Skeletal muscle cell (primary cell): ENCODE measurements at regions not wholly inside any gene's neighbourhood (a gene's known extent, or its start where the extent isn't known, plus 50 kb on each side); places are given as distances from the start of the nearest gene placed in this dataset.

Experiments used
- DNase-seq: peaks from one replicate; pipeline ENCODE4 v3.0.0-alpha.2; 2010; ENCODE audit warnings: low read depth
- H3K4me3 ChIP-seq: 2 replicates; pipeline ENCODE4 v1.5.1; 2011; ENCODE audit warnings: low read depth, mild to moderate bottlenecking, control low read depth, low read length, moderate library complexity

DNA sequence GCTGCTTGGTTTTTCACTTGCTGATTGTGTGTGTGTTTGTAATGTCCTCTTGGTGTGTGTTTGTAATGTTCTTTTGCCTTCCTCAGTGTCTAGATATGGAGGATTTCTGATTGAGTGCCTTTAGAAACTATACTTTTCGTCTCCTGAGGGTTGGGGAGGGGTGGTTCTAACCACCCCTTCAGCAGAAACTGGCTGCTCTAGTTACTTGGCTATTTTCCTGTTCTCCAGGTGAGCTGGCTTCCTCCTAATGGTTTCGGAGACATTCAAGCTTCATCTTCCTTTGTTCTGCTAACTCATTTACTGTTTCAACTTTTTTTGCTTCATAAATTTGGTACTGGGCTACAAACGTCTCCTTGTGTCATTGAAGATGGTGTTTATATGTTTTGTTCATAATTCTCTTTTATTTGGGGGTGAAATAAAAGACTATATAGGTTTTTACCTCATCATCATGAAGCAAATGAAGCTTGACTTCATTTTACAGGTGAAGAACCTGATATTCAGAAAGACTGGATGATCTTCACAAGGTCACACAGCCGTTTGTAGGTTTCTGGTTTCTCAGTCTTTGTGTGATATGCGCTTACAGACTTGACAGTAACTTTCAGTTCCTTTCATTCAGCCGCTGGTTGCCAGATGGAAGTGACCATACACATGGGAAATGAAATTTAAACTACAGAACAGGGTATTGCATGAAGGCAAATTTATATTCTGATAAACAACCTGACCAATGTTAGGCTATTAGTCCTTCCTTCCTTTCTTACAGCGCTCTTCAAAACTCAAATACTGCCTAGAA is 238.5 kb downstream of the GALR1 start:
- no peak for DNase-seq
- H3K4me3 ChIP-seq: no peak overlapping the region

DNA sequence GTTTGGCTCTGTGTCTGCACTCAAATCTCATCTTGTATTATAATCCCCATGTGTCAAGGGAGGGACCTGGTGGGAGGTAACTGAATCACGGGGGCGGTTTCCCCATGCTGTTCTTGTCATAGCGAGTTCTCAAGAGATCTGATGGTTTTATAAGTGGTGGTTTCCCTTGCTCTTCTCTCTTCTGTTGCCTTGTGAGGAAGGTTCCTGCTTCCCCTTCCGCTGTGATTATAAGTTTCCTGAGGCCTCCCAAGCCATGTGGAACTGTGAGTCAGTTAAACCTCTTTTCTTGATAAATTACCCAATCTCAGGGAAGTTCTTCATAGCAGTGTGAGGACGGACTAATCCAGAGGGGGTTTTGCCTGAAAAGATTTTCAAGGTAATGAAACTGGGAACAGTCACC is 245.4 kb downstream of the GALR1 start:
- no peak overlapping the region for H3K4me3 ChIP-seq
- DNase-seq: no peak

DNA sequence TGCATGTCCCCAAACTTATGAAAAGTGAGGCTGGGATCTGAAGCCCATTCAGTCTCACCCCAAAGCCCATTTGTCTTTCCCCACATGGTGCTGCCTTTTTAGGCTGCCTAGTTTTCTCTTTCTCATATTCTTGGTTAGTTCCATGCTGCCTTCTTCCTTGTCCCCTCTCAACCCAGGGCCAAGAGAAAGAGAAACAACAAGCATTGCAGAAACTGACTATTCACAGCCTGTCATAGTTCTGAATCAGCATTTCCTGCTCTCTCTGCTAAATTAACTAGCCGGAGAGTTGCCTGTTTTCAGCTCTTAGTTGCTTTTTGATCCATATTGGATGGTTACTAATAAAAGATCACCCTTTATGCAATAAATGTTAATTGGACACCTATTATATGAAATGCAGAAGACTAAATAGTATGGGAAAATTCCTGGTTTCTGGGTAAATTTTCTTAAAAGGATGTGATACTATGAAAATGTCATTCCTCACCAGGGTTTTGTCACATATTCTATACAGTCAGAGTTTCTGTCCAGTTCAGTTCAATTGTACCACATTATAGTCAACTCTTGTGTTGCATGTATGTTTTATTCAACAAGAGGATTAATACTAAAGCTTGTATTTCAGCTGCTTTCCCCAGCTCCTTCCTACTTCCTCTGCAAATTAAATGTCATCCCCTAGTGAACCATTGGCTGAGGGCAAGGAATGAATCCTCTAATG is 246.5 kb downstream of the GALR1 start:
- H3K4me3 ChIP-seq: no peak overlapping the region
- no peak for DNase-seq

DNA sequence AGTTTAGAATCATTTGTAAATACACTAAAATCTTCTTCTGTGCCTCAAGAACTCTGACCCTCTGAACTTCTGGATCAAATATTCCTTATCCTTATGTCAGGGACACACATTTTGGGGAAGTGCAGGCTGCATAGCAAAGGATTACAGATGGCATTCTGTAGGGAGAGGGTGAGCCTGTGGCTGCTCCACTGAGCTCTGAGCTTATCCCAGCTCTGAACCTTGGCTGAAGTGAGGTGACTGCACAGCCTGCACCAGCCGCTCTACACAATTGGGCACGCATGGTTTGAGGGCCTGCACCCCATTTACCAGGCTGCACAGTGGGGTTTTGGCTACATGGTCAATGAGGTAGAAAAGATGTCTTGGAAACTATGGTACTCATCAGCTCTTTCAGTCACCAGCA is 251.6 kb downstream of the GALR1 start:
- DNase-seq: no peak

DNA sequence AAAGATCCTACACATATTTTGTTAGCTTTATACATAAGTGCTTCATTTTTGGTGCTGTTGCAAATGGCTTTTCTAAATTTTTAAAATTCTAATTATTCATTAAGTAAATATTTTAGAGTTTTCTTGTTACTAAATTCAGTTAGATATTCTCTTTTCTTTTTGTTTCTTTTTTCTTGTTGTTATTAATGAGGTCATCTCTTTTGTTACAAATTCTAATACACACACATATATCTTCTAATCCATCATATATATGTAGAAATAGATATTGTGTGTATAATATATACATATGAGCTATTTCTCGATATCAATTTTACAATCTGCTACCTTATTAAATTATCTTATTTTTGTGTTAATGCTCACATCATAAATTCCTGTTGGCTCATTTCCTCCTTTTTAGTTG is 255.9 kb downstream of the GALR1 start:
- no peak overlapping the region for H3K4me3 ChIP-seq
- no peak for DNase-seq

More for the DNA sequence above, 251.6 kb downstream of the GALR1 start:
- H3K4me3 ChIP-seq: no peak overlapping the region

DNA sequence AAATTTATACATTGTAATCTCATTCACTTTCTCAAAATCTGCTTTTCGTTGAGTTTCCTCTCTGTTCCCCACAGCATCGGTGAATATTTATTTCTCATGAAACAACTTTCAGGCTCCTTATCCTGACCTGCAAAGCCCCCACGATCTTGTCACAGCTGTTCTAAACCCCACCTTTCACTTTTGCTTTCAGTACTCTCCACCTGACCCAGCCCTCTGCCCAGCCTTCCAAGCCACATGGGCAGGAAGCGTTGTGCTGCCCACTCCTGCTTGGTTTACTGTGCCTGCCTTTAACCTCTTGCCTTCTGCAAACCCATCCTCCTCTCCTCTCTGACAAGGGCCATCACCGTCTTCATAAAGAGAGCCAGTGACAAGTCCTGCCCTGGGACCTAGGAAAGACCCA is 262.5 kb downstream of the GALR1 start:
- no peak for DNase-seq
- H3K4me3 ChIP-seq: no peak overlapping the region

DNA sequence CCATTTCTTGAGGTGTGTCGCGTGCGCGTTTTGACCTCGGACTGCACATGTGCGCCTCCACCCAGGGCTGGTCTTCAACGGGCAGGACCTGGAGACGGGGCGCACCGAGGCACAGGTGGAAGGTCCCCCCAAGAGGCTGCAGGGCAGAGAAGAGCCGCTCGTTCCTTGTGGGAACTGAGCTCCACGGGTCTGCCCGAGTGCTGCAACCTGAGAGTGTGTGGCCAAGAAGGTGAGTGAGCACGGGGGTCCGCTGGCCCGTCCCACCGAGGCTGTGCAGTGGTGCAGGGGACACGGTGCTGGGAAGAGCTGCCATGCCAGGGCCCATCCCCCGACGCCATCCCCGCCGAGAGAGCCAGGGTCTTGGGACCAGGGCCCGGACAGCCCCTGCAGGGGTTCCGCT is 268.3 kb downstream of the GALR1 start:
- H3K4me3 ChIP-seq: no peak overlapping the region
- no peak for DNase-seq

DNA sequence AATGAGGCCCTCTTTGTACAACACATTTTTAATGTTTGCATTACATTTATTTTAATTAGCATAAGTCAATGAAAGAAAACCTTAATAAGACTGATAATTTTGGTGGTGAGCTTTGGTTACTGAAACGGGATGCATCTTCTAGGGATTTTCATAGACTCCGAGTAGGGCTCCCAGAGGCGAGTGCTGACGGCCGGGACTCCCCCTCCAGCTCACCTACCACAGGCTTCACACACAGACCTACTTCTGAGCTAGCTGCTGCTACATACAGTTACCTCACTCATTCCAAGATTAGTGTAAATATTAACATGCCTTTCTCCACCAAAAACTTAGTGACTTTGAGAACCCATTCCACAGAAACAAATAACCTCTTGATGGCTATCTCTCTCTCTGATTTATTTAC is 271.1 kb downstream of the GALR1 start:
- no peak overlapping the region for H3K4me3 ChIP-seq
- DNase-seq: no peak

DNA sequence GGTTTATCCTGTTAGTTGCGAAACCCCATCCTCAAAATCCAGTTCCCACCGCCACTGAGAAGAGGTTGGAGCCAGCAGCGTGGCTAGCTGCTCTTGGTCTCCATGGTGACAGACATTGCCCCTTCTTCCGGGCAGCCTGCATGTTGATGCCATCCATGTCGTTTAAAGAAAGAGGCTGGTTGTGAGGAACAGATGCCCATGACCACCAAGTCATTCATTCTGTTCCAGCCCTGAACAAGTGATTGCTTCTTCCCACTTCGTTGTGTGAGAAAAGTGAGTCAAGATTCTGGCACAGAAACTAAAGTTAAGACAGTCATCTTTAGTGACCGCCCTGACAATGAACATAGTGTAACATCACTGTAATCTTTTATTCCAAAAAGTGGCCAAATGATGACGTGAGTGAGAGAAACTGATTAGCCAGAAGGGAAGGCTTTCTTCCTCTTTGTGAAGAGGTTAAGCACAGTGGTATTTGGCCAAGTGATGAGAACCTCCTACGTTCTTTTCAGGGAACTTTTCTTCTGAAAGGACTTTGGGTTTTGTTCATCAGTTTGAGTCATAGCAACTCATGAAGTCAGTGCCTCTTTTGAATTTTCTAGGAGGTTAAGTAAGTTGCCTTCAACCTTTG is 272.5 kb downstream of the GALR1 start:
- no peak for DNase-seq
- no peak overlapping the region for H3K4me3 ChIP-seq

DNA sequence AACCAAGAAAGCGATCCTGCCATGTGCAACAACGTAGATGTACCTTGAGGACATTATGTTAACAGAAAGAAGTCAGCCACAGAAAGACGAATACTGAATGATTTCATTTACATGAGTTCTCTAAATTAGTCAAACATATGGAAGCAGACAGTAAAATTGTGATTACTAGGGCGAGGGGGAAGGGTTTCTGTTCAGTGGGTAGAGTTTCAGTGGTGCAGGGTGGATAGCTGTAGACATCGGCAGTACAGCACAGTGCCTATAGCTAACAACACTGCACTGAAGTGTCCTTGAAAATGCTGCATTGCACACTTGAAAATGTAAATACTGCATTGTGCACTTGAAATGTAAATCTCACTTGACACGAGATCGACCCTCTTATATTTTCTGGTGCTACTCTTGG is 275.3 kb downstream of the GALR1 start:
- H3K4me3 ChIP-seq: no peak overlapping the region
- DNase-seq: no peak

DNA sequence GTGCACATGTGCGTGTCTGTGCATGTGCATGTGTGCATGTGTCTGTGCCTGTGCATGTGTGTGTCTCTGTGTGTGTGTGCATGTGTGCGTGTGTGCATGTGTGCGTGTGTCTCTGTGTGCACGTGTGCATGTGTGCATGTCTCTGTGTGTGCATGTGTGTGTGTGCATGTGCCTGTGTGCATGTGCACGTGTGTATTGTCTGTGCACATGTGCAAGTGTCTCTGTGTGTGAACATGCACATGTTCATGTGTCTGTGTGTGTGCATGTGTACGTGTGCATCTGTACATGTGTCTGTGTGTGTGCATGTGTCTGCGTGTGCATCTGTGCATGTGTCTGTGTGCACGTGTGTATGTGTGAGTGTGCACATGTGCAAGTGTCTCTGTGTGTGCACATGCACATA is 277.3 kb downstream of the GALR1 start:
- DNase-seq: no peak
- no peak overlapping the region for H3K4me3 ChIP-seq

DNA sequence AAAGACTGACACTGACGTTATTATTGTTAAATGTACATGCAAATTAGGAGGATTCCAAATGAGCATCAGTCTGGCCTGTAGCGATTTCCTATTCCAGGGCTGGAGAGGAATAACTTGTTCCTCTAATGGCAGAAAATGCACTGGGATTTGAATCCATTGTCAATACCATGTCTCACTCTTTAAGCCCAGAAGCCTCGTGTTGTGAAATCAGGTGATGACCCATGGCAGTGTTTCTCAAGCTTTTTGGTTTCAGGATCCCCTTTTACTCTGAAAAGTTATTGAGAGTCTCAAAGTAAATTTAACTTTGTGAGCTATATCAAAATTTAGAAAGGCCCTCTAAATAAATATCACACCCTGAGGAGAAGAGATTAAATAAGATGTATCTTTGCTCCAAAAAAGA is 279.2 kb downstream of the GALR1 start:
- no peak for DNase-seq
- H3K4me3 ChIP-seq: no peak overlapping the region

DNA sequence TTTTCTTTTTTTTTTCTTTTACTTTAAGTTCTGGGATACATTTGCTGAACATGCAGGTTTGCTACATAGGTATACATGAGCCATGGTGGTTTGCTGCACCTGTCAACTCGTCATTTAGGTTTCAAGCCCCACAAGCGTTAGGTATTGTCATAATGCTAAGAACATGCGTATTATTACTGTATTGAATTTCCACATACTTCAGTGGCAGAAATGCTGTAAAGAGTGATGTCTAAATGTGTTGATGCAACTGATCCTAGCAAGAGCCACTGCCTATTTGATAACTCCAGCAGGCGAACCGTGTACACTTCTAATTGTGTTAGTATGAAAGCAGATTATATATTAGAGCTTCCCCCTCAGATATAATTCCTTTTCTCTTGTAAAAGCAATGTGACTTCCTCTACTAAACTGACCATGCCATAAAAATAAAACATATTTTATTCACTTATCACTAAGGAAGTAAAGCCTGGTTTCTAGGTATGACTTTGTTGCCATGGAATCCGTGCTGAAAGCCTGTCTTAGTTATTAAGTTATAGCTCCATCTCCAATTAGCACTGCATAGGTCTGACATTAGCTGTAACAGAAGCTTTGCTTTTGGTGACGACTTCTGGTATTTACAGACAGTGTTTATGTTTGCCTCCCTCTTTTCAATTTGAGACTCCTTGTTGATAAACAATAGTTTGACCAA is 280.0 kb downstream of the GALR1 start:
- no peak for DNase-seq
- H3K4me3 ChIP-seq: no peak overlapping the region

DNA sequence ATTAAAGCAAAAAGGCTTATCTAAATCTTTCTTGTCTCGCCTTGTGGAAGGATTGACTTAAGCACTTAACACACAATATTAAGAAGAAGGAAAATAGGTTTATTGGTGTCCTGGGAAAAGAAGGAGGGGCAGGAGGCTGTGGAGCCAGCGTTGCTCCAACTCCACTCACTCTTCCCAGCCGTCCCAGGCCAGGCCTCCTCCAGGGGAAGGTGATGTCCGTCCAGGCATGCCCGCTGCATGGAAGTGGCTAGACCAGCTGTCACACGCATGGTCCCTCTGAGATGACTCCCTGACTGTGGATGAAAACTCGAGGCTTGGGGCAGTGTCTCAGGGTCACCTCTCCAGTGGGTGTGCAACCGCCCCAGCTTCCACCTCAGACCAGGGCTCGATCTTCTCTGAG is 281.1 kb downstream of the GALR1 start:
- H3K4me3 ChIP-seq: no peak overlapping the region
- no peak for DNase-seq

DNA sequence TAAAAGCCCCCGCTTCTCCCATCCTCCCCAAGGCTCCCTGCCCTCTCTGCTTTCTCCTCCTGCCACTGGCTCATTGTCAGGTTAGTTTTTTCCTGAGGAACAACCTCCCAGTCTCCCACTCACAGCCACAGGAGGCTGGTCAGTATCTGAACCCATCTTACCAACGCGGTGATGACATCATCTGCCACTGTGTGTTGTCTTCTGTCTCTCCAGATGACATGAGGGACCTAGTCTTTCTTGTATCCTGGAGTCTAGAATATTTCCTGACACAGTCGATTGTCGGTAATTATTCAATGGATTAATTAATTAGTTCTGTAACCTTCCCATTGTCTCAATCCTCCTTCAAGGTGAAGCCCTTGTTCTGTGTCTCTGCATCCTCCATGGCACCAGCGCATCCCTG is 290.2 kb downstream of the GALR1 start:
- H3K4me3 ChIP-seq: no peak overlapping the region
- DNase-seq: no peak

DNA sequence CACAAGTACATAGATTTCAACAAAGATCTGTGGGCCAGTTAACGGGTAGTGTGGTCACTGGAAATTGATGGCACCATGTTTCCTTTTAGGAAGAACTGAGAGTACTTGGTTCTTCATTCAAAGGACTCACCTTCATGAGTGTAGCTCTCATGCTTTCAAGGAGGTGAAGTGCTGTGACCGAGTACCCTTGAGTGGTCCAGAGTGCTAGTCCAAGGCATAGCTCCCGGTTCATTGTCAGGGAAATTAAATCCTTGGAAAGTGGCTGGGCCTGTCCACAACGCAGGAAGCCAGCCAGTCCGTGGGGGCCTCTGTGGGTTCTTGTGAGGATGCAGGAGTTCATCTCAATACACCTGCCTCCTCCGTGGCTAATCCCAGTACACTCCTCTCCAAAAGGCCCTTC is 295.1 kb downstream of the GALR1 start:
- no peak for DNase-seq
- H3K4me3 ChIP-seq: no peak overlapping the region

DNA sequence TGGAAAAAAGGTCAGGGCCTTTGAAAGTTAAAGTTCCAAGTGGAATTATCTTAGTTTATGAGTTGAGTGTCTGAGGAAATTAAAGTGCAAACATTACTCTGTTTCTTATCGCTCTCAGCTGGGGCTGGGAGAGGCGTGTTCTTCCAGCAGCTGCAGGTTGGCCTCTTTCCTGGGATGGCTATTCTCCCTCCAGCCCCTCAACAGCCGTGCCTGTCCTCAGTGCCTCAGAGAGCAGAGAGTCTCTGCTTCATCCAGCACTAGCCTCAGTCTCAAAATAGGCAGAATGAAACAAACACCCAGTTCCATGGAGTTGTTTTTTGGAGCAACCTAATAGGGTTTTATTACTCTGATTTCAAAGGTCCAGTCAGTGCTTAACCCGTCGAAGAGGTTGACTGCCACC is 298.1 kb downstream of the GALR1 start:
- DNase-seq: no peak
- no peak overlapping the region for H3K4me3 ChIP-seq

DNA sequence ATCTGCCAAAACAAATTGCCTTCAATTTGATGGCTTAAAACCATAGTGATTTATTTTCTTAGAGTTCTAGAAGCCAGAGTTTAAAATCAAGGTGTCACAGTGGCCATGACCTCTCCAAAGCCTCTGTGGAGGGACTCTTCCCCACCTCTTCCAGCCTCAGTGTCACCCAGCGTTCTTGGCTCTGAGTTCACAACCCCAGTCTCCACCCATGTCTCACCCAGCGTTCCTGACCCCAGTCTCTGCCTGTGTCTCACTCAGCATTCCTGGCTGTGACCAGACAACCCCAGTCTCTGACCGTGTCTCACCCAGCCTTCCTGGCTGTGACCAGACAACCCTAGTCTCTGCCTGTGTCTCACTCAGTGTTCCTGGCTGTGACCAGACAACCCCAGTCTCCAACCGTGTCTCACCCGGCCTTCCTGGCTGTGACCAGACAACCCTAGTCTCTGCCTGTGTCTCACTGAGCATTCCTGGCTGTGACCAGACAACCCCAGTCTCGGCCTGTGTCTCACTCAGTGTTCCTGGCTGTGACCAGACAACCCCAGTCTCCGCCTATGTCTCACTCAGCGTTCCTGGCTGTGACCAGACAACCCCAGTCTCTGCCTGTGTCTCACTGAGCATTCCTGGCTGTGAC is 299.3 kb downstream of the GALR1 start:
- H3K4me3 ChIP-seq: no peak overlapping the region
- DNase-seq: no peak

DNA sequence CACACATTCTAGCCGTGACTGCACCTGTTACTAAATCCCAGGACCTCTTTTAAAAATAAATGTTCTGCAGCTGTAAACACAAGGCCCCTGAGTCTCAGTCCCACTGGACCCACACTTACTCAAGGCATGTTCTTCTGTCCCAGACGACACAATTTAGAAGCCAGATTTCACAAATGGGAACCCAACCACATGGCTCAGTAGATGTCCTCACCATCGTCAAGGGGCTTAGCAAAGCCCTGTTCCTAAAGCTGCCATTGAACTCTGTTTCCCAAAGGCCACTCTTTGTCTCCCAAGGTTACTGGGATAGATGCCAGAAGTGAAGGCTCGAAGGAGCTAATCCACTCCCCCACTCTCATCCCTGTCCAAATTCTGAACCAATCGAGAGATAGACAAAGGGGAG is 301.0 kb downstream of the GALR1 start:
- H3K4me3 ChIP-seq: no peak overlapping the region
- no peak for DNase-seq

DNA sequence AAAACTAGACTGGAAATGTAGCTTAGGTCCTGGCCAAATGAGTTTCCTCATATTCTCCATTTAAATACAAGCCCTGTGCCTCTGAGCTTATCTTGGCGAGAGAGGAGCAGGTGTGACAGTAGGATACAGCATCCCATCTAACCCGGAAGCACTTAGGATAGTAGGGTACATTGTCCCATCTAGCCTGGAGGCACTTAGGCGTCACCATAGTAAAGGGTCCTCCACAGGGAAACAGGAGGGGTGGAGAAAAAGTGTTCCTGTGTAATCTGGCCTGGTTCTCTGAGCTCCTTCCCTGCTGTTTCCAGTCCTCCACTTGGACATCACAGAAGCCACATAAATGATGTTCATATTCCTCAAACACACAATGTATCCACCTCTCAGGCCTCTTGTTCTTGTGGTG is 301.4 kb downstream of the GALR1 start:
- H3K4me3 ChIP-seq: no peak overlapping the region
- no peak for DNase-seq
